Lung (tissue), 11 donors: ENCODE measurements at regions not wholly inside any gene's neighbourhood (a gene's known extent, or its start where the extent isn't known, plus 50 kb on each side); places are given as distances from the start of the nearest gene placed in this dataset.

Source experiments
- ATAC-seq: fragments of 200-7000 bp; cut with Tn5 transposase; one replicate; pipeline ENCODE4 v1.9.1; 2020; ENCODE audit warnings: moderate number of reproducible peaks; ENCODE audit not compliant: insufficient read depth, low FRiP score
- DNase-seq, 3 donors: peaks; one replicate each; pipeline ENCODE4 v3.0.0-alpha.2; 2013 to 2017
- H3K27ac ChIP-seq, 2 donors: one replicate each; pipeline ENCODE4 v1.5.1; 2013; ENCODE audit warnings: mild to moderate bottlenecking in 2 of 2, moderate library complexity in 2 of 2, control low read depth in 1 of 2, inconsistent platforms in 1 of 2, low read depth in 1 of 2, low read length in 1 of 2
- H3K27me3 ChIP-seq, 3 donors: one replicate each; pipeline ENCODE4 v1.5.1; 2013; ENCODE audit warnings: low read length in 2 of 3; ENCODE audit not compliant: control insufficient read depth in 3 of 3, insufficient read depth in 3 of 3
- H3K36me3 ChIP-seq, 4 donors: one replicate each; pipeline ENCODE4 v1.5.1; 2013; ENCODE audit warnings: low read length in 4 of 4, mild to moderate bottlenecking in 1 of 4, moderate library complexity in 1 of 4; ENCODE audit not compliant: control insufficient read depth in 4 of 4, insufficient read depth in 4 of 4
- H3K4me1 ChIP-seq, 5 donors: one replicate each; pipeline ENCODE4 v1.5.1; 2013; ENCODE audit warnings: low read length in 5 of 5, mild to moderate bottlenecking in 2 of 5, moderate library complexity in 1 of 5; ENCODE audit not compliant: control insufficient read depth in 5 of 5, insufficient read depth in 5 of 5
- H3K4me3 ChIP-seq: one replicate; pipeline ENCODE4 v1.5.1; 2013; ENCODE audit warnings: mild to moderate bottlenecking, control low read depth, moderate library complexity
- H3K9ac ChIP-seq, 2 donors: one replicate each; pipeline ENCODE4 v1.5.1; 2013; ENCODE audit warnings: low read length in 2 of 2, control low read depth in 1 of 2; ENCODE audit not compliant: insufficient read depth in 1 of 2
- H3K9me3 ChIP-seq, 4 donors: one replicate each; pipeline ENCODE4 v1.5.1; 2013; ENCODE audit warnings: low read length in 3 of 4, mild to moderate bottlenecking in 1 of 4, moderate library complexity in 1 of 4; ENCODE audit not compliant: control insufficient read depth in 4 of 4, insufficient read depth in 3 of 4
- WGBS, 2 donors: extraction: QIAGEN DNeasy Blood & Tissue Kit; methylation state at CpG; one replicate each; pipeline ENCODE4 v1.1.7; 2013; 5-methylcytosine and 5-hydroxymethylcytosine counted together
- TF ChIP-seq, protein P1 (sequence below): IDR thresholded peaks from 2 replicates; pipeline ENCODE4 v1.5.1; 2012; ENCODE audit warnings: mild to moderate bottlenecking; ENCODE audit errors: control extremely low read depth, extremely low read depth
- donor health status: control.
- donor health status: control.
- donor health status: Bipolar disorder and iron deficiency.
- donor health status: healthy.
- donor health status: DM: yes; HTN: yes; CAD: no.

DNA sequence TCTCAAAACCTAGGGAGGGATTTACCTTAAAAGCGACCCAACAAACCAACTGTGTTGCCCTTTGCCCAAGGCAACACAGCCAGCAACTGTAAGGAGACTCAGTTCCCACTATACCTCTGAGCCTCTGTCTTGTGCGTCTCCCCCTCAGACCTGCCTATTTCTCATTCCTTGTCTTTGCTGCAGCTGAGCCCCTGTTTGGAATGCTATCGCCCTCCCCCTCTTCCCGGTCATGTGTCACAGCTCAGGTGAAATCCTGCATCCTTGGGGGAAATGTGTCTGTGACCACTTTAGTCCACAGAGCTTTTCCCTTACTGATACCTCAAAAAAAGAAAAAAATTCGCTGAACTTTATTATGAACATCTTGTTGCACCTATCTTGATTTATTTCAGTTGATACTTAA lies 52.0 kb upstream of the LRIG1 start:
- no peak overlapping the region for H3K9ac ChIP-seq
- H3K27me3 ChIP-seq, result no peaks in the 10 kb centered on the region
- H3K27ac ChIP-seq, result no peak overlapping the region
- no peak overlapping the region for H3K4me3 ChIP-seq
- H3K36me3 ChIP-seq, result no peaks in the 10 kb centered on the region
- H3K9me3 ChIP-seq, result peaks cover 0 to 1% (median 0%) of the 10 kb centered on the region in 4 donors
- 85 to 91% methylated on average over 5 of the region's 5 CpGs for WGBS, 2 donors
- H3K4me1 ChIP-seq, result no peaks in the 10 kb centered on the region
- no peak for DNase-seq
- ATAC-seq, result no peak
- TF ChIP-seq, protein P1, sequence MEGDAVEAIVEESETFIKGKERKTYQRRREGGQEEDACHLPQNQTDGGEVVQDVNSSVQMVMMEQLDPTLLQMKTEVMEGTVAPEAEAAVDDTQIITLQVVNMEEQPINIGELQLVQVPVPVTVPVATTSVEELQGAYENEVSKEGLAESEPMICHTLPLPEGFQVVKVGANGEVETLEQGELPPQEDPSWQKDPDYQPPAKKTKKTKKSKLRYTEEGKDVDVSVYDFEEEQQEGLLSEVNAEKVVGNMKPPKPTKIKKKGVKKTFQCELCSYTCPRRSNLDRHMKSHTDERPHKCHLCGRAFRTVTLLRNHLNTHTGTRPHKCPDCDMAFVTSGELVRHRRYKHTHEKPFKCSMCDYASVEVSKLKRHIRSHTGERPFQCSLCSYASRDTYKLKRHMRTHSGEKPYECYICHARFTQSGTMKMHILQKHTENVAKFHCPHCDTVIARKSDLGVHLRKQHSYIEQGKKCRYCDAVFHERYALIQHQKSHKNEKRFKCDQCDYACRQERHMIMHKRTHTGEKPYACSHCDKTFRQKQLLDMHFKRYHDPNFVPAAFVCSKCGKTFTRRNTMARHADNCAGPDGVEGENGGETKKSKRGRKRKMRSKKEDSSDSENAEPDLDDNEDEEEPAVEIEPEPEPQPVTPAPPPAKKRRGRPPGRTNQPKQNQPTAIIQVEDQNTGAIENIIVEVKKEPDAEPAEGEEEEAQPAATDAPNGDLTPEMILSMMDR, result no peak

DNA sequence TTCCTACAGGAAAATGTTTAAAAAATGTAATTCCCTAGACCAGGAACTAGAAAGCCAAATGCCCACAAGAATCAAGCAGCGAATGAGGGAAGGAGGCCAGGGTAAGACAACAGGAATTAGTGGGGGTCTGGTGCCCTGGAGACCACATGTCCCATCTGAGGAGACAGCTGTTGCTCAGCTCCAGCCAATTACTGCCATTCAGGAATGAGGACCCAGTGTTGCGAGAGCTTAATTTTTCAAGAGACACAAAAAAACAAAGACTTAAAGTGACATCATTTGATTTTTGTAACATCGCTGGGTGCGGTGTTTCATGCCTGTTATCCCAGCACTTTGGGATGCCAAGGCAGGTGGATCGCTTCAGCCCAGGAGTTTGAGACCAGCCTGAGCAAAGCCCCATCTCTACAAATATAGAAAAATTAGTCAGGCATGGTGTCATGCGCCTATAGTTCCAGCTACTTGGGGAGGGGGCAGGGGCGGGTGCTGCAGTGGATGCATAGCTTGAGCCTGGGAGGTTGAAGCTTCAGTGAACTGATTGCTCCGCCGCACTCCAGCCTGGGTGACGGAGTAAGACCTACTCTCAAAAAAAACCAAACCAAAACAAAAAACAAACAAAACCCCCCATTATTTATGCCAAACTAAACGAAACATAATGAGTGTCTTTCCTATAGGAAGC lies 52.8 kb upstream of the LRIG1 start:
- Histone ChIP-seq H3K9me3 (peaks cover 0 to 1% (median 0%) of the 10 kb centered on the region in 4 donors), H3K9ac (no peak overlapping the region), H3K4me3 (no peak overlapping the region), H3K36me3 (no peaks in the 10 kb centered on the region), H3K27ac (no peak overlapping the region), H3K4me1 (no peaks in the 10 kb centered on the region), H3K27me3 (no peaks in the 10 kb centered on the region)
- ATAC-seq (no peak), DNase-seq (no peak)
- TF ChIP-seq, protein P1, result no peak
- WGBS, 2 donors, result 88 to 91% methylated on average over 11 of the region's 11 CpGs

DNA sequence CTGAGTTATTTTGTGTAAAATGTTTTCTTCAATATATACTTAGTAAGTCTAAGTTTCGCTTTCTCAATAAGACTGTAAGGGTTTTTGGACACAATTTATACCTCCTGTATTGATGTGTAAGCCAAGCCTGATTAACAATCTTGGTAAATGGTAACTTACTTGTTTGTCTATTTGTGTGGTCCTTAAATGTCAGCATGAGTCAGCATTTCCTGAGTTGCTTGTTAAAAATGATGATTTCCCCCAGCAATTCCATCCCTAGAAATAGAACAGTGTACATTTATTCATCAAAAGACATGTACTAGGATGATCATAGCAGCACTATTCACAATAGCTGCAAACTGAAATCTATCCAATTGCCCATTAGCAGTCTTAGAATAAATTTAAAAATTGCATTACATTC lies 53.4 kb upstream of the LRIG1 start:
- 90 to 95% methylated on average over 1 of the region's 1 CpG for whole genome bisulfite sequencing, 2 donors
- no peak for ATAC-seq

More for the DNA sequence above, 53.4 kb upstream of the LRIG1 start:
- Histone ChIP-seq H3K4me1 (no peaks in the 10 kb centered on the region), H3K27me3 (no peaks in the 10 kb centered on the region), H3K9me3 (peaks cover 0 to 1% (median 0%) of the 10 kb centered on the region in 4 donors), H3K36me3 (no peaks in the 10 kb centered on the region), H3K4me3 (no peak overlapping the region), H3K27ac (no peak overlapping the region), H3K9ac (no peak overlapping the region)
- TF ChIP-seq, protein P1, result no peak
- DNase-seq, result peak in 2 of 3 donors; percentile 4 to 29
